ENCODE measurements at regions not wholly inside any gene's neighbourhood (a gene's known extent, or its start where the extent isn't known, plus 50 kb on each side); places are given as distances from the start of the nearest gene placed in this dataset.

DNA sequence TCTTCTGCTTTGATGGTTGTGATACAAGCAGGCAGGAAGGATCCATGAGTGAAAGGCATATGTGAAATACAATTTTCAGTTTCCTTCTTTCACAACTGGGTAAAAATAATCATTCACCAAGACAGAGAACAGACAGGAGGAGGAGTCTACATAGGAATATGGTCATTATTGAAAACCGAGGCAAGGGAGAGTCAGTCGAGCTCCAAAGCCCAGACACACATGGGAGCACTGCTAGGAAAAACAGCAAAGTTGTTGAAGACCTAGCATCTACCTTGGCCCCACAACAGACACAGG, 260.6 kb downstream of the ERMARD start:
- TF ChIP-seq POLR2AphosphoS5 (IDR thresholded peaks at IDR 0.05; ENCODE audit: low read depth, low read length) (no peak), SIN3A (IDR thresholded peaks at IDR 0.05; ENCODE audit: borderline replicate concordance, insufficient read depth, low read length) (no peak), TAF1 (IDR thresholded peaks at IDR 0.05; ENCODE audit: borderline replicate concordance, insufficient read depth, low read length) (no peak)
- TF ChIP-seq, protein P1, sequence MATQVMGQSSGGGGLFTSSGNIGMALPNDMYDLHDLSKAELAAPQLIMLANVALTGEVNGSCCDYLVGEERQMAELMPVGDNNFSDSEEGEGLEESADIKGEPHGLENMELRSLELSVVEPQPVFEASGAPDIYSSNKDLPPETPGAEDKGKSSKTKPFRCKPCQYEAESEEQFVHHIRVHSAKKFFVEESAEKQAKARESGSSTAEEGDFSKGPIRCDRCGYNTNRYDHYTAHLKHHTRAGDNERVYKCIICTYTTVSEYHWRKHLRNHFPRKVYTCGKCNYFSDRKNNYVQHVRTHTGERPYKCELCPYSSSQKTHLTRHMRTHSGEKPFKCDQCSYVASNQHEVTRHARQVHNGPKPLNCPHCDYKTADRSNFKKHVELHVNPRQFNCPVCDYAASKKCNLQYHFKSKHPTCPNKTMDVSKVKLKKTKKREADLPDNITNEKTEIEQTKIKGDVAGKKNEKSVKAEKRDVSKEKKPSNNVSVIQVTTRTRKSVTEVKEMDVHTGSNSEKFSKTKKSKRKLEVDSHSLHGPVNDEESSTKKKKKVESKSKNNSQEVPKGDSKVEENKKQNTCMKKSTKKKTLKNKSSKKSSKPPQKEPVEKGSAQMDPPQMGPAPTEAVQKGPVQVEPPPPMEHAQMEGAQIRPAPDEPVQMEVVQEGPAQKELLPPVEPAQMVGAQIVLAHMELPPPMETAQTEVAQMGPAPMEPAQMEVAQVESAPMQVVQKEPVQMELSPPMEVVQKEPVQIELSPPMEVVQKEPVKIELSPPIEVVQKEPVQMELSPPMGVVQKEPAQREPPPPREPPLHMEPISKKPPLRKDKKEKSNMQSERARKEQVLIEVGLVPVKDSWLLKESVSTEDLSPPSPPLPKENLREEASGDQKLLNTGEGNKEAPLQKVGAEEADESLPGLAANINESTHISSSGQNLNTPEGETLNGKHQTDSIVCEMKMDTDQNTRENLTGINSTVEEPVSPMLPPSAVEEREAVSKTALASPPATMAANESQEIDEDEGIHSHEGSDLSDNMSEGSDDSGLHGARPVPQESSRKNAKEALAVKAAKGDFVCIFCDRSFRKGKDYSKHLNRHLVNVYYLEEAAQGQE (IDR thresholded peaks at IDR 0.05; ENCODE audit: insufficient read depth in 1 of 2, low read depth in 2 of 2, low read length in 2 of 2): no peak
